Activated CD4-positive, alpha-beta T cell treated with anti-CD3 and anti-CD28 coated beads, Interleukin-2, amount 10 ng/mL, durations not matched to agents 7 days and 5 days (primary cell): ENCODE measurements at regions not wholly inside any gene's neighbourhood (a gene's known extent, or its start where the extent isn't known, plus 50 kb on each side); places are given as distances from the start of the nearest gene placed in this dataset.
A peak's percentile ranks its signal among the peaks of the same experiment; 100 is the strongest.
"Not testable (repeated sequence)": the region's sequence is repeated elsewhere in the genome, so short reads cannot be mapped to it uniquely, and the experiment has no call there.

Source experiments
- CTCF ChIA-PET: fragments of 350-600 bp; sonication (Branson Sonifier 250); formaldehyde crosslinking; loops from one replicate; lab custom pipeline; 2021; ENCODE audit warnings: antibody characterized with exemption; lab: Charles Lee
- POLR2A ChIA-PET: fragments of 350-600 bp; sonication (Branson Sonifier 250); formaldehyde crosslinking; loops from one replicate; lab custom pipeline; 2021; ENCODE audit warnings: antibody characterized with exemption; lab: Charles Lee
- DNase-seq: peaks from one replicate; pipeline ENCODE4 v3.0.0-alpha.2; 2020
- H3K27ac Mint-ChIP-seq: one replicate; pipeline ENCODE4 v1.8.0; 2021; ENCODE audit warnings: mild to moderate bottlenecking, moderate library complexity, mixed read lengths
- H3K27me3 Mint-ChIP-seq: one replicate; pipeline ENCODE4 v1.8.0; 2021; ENCODE audit warnings: mixed read lengths
- H3K36me3 Mint-ChIP-seq: one replicate; pipeline ENCODE4 v1.8.0; 2021; ENCODE audit warnings: low read depth, mixed read lengths
- H3K4me1 Mint-ChIP-seq: one replicate; pipeline ENCODE4 v1.8.0; 2021; ENCODE audit warnings: mixed read lengths
- H3K4me3 Mint-ChIP-seq: one replicate; pipeline ENCODE4 v1.8.0; 2021; ENCODE audit warnings: mild to moderate bottlenecking, moderate library complexity, mixed read lengths
- H3K9me3 Mint-ChIP-seq: one replicate; pipeline ENCODE4 v1.8.0; 2021; ENCODE audit warnings: mixed read lengths

DNA sequence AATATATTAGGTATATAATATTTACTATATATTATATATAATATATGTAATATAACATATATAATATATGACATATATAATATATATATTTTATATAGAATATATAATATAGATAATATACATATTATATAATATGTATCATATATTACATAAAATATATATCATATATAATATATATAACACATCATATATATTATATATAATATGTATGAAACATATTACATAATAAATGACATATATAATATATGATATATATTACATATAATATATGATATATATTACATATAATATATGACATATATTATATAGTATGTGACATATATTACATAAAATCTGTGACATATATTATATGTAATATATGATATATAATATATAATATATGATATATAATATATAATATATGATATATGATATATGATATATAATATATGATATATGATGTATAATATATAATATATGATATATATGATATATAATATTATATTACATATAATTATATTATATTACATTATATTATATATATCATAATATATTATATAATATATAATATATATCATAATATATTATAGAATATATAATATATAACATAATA, 119.5 kb upstream of the RIMBP3 start:
- ChIA-PET CTCF (no interaction called here), POLR2A (no interaction called here)
- H3K27ac Mint-ChIP-seq = no peak overlapping the region
- DNase-seq = no peak
- H3K4me3 Mint-ChIP-seq = no peak overlapping the region
- no peaks in the 10 kb centered on the region for H3K27me3 Mint-ChIP-seq
- H3K9me3 Mint-ChIP-seq = peaks cover 2% of the 10 kb centered on the region
- H3K4me1 Mint-ChIP-seq = no peaks in the 10 kb centered on the region
- H3K36me3 Mint-ChIP-seq = no peaks in the 10 kb centered on the region

GRCh38 chr22:18730410-18730809, 118.7 kb upstream of the RIMBP3 start:
- POLR2A ChIA-PET, CTCF ChIA-PET, H3K4me3 Mint-ChIP-seq, H3K4me1 Mint-ChIP-seq, H3K27me3 Mint-ChIP-seq, H3K9me3 Mint-ChIP-seq, H3K27ac Mint-ChIP-seq, H3K36me3 Mint-ChIP-seq: not testable (repeated sequence)
- DNase-seq = peak; percentile 80
